ENCODE measurements at regions not wholly inside any gene's neighbourhood (a gene's known extent, or its start where the extent isn't known, plus 50 kb on each side); places are given as distances from the start of the nearest gene placed in this dataset.

- Histone ChIP-seq H3K36me3 (no peaks in the 10 kb centered on the region), H3K27ac (no peak overlapping the region), H3K4me3 (no peak overlapping the region), H3K9me3 (no peaks in the 10 kb centered on the region), H3K27me3 (no peaks in the 10 kb centered on the region), H3K4me1 (no peaks in the 10 kb centered on the region)
- TF ChIP-seq EP300 (IDR thresholded peaks at IDR 0.05) (no peak), POLR2AphosphoS5 (IDR thresholded peaks at IDR 0.05) (no peak), CTCF (IDR thresholded peaks at IDR 0.05) (no peak), POLR2A (IDR thresholded peaks at IDR 0.05) (no peak)
- DNase-seq (ENCODE audit: low spot score in 2 of 2) = no peak
- 65% methylated on average over 5 of the region's 5 CpGs for WGBS
These were observed 368.0 kb upstream of the CDH5 start for GRCh38 chr16:65998443-65998842.

GRCh38 chr16:65994291-65994690 lies 372.2 kb upstream of the CDH5 start:
- no peaks in the 10 kb centered on the region for H3K27me3 ChIP-seq
- WGBS = 63% methylated on average over 2 of the region's 2 CpGs
- H3K27ac ChIP-seq = no peak overlapping the region
- H3K9me3 ChIP-seq = no peaks in the 10 kb centered on the region
- no peak for TF ChIP-seq EP300 (IDR thresholded peaks at IDR 0.05)
- TF ChIP-seq POLR2A (IDR thresholded peaks at IDR 0.05) = no peak
- TF ChIP-seq CTCF (IDR thresholded peaks at IDR 0.05) = no peak
- TF ChIP-seq POLR2AphosphoS5 (IDR thresholded peaks at IDR 0.05) = no peak
- no peak for DNase-seq (ENCODE audit: low spot score in 2 of 2)
- no peaks in the 10 kb centered on the region for H3K36me3 ChIP-seq
- no peak overlapping the region for H3K4me3 ChIP-seq
- H3K4me1 ChIP-seq = no peaks in the 10 kb centered on the region

- no peak overlapping the region for H3K27ac ChIP-seq
- 29% methylated on average over 1 of the region's 1 CpG for WGBS
- H3K4me3 ChIP-seq = no peak overlapping the region
- no peaks in the 10 kb centered on the region for H3K4me1 ChIP-seq
- no peak for TF ChIP-seq EP300 (IDR thresholded peaks at IDR 0.05)
- no peak for TF ChIP-seq POLR2AphosphoS5 (IDR thresholded peaks at IDR 0.05)
- TF ChIP-seq POLR2A (IDR thresholded peaks at IDR 0.05) = no peak
- no peak for TF ChIP-seq CTCF (IDR thresholded peaks at IDR 0.05)
- no peaks in the 10 kb centered on the region for H3K9me3 ChIP-seq
- no peaks in the 10 kb centered on the region for H3K27me3 ChIP-seq
- no peak for DNase-seq (ENCODE audit: low spot score in 2 of 2)
- H3K36me3 ChIP-seq = no peaks in the 10 kb centered on the region
These were observed 375.3 kb upstream of the CDH5 start for GRCh38 chr16:65991149-65991701.

GRCh38 chr16:65989861-65990604 lies 376.5 kb upstream of the CDH5 start:
- Histone ChIP-seq H3K36me3 (no peaks in the 10 kb centered on the region), H3K27ac (no peak overlapping the region), H3K4me1 (no peaks in the 10 kb centered on the region), H3K27me3 (no peaks in the 10 kb centered on the region), H3K9me3 (no peaks in the 10 kb centered on the region), H3K4me3 (no peak overlapping the region)
- TF ChIP-seq EP300 (IDR thresholded peaks at IDR 0.05) (no peak), POLR2A (IDR thresholded peaks at IDR 0.05) (no peak), CTCF (IDR thresholded peaks at IDR 0.05) (no peak), POLR2AphosphoS5 (IDR thresholded peaks at IDR 0.05) (no peak)
- WGBS = 40% methylated on average over 5 of the region's 5 CpGs
- no peak for DNase-seq (ENCODE audit: low spot score in 2 of 2)

GRCh38 chr16:65988024-65988595 lies 378.4 kb upstream of the CDH5 start:
- Histone ChIP-seq H3K27me3 (no peaks in the 10 kb centered on the region), H3K9me3 (no peaks in the 10 kb centered on the region), H3K4me3 (no peak overlapping the region), H3K36me3 (no peaks in the 10 kb centered on the region), H3K4me1 (no peaks in the 10 kb centered on the region), H3K27ac (no peak overlapping the region)
- WGBS = 69% methylated on average over 7 of the region's 8 CpGs
- DNase-seq (ENCODE audit: low spot score in 2 of 2) = no peak
- TF ChIP-seq CTCF (IDR thresholded peaks at IDR 0.05) (no peak), EP300 (IDR thresholded peaks at IDR 0.05) (no peak), POLR2AphosphoS5 (IDR thresholded peaks at IDR 0.05) (no peak), POLR2A (IDR thresholded peaks at IDR 0.05) (no peak)

All from suprapubic skin (tissue), 4 donors.